IPS-18c (cell line): ENCODE measurements at regions not wholly inside any gene's neighbourhood (a gene's known extent, or its start where the extent isn't known, plus 50 kb on each side); places are given as distances from the start of the nearest gene placed in this dataset.

Experiments used
- H3K4me3 ChIP-seq: 2 replicates; pipeline ENCODE4 v1.7.0; 2013; ENCODE audit warnings: low read depth, mild to moderate bottlenecking, low read length, moderate library complexity; ENCODE audit not compliant: insufficient read depth
- H3K9me3 ChIP-seq: one replicate; pipeline ENCODE4 v1.6.1; 2013; ENCODE audit warnings: mild to moderate bottlenecking, low read length, moderate library complexity; ENCODE audit not compliant: control insufficient read depth, insufficient read depth

GRCh38 chr16:73887911-73888310, 408.7 kb upstream of the PSMD7 start:
- Histone ChIP-seq H3K4me3 (no peak overlapping the region), H3K9me3 (no peaks in the 10 kb centered on the region)

GRCh38 chr16:73886426-73886825, 410.2 kb upstream of the PSMD7 start:
- Histone ChIP-seq H3K9me3 (no peaks in the 10 kb centered on the region), H3K4me3 (no peak overlapping the region)

DNA sequence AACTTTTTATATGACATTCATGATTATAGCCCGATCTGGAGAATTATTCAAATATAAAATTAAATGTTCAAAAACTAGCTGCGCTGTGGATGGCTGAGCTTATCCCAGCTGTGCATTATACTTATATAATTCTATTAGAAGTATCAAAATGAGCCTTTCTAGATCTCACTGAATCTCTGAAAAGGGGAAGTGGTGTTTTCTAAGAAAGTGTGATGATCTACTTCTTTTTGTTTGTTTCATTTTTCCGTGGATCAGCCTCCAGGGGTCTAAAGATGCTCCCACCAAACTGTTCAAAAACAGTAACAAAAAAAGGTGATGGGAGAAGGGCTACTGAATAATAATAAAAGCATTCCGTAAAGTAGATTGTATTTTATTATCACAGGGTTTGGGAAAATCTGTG, 411.3 kb upstream of the PSMD7 start:
- H3K9me3 ChIP-seq, result no peaks in the 10 kb centered on the region
- no peak overlapping the region for H3K4me3 ChIP-seq

GRCh38 chr16:73883841-73884240, 412.8 kb upstream of the PSMD7 start:
- Histone ChIP-seq H3K9me3 (no peaks in the 10 kb centered on the region), H3K4me3 (no peak overlapping the region)

DNA sequence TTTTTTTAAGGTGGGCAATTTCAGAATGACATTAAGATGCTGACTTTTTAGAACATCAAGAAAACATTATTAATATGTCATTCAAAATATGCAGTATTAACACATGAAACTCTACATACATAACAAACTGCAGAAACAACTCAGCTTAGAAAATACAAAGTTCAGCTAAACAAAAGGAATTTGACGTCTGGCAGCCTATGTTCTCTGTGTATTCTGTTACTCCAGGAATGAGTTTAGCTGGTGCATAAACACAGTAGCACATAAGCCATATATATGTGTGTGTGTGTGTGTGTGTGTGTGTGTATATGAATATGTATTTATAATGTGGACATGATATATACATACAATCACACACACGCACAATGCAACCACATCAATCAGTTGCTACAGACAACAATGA, 413.5 kb upstream of the PSMD7 start:
- H3K4me3 ChIP-seq, result no peak overlapping the region
- H3K9me3 ChIP-seq, result no peaks in the 10 kb centered on the region

DNA sequence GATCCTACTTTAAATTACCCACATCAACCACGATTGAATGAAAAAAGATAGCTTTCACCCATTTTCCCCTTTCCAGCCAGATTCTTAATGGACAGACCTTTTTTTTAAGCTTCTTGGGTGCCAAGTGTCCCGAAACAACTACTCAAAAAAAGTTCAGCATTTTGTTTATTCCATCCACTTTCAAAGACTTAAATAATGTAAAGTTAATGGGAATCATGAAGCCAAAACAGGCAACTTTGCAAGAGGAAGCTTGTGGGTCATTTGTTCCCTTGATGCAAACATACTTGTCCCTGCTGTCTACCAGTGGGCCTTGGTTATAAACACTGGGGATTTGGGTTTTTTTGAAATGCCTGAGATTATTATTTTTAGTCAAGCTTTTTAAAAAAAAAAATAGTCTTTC, 414.0 kb upstream of the PSMD7 start:
- Histone ChIP-seq H3K4me3 (no peak overlapping the region), H3K9me3 (no peaks in the 10 kb centered on the region)

DNA sequence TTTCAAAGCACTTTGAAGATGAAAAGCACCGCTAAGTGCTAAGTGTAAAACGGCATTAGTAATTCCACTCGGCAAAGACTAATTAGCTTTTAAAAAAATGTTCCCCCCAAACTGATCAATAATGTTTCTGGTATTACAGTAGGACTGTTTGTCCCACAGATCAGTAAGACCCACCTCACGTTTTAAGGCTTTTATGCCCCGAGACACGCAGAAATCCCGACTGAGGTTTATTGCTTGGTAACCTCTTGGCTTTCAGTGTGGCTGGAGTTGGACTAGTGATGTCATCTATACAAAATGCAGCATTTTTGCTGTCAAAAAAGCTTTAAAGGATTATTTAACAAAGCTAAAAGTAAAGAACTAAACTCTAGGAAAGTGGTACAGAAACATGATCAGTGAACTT, 414.6 kb upstream of the PSMD7 start:
- no peaks in the 10 kb centered on the region for H3K9me3 ChIP-seq

DNA sequence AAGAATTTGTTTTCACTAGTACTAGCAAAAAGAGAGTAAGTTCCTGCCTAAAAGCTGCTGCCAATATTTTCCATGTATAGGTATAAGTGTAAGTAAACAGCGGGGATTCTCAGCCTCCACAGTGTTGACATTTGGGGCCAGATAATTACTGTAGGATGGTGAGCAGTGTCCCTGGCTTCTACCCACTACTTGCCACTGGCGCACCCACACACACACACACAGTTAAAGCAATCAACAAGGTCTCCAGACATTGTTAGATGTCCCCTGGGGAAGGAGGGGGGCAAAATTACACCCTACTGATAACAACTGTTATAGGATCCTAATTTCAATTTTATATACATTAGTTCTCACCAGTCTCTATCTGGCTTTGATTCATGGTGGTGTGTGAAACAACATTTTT, 417.0 kb upstream of the PSMD7 start:
- H3K4me3 ChIP-seq, result no peak overlapping the region
- H3K9me3 ChIP-seq, result no peaks in the 10 kb centered on the region

More for the DNA sequence above, 414.6 kb upstream of the PSMD7 start:
- no peak overlapping the region for H3K4me3 ChIP-seq

DNA sequence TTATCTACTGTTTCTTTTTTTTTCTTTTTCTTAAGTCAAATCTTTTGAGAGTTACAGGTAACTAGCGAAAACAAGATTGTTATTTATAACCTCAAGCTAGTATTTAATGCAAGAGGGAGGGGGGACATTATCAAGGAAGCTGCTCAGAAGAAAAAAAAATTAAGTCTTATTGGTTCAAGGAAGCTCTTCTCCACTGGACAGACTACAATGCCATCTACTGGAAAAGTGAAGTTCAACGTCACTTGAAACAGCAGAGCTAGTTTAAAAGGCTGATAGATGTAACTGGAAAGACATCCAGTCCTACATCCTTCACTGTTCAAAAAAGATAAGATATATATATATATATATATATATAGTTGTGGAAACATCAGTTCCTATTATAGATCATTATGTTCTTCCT, 418.0 kb upstream of the PSMD7 start:
- no peaks in the 10 kb centered on the region for H3K9me3 ChIP-seq
- no peak overlapping the region for H3K4me3 ChIP-seq

DNA sequence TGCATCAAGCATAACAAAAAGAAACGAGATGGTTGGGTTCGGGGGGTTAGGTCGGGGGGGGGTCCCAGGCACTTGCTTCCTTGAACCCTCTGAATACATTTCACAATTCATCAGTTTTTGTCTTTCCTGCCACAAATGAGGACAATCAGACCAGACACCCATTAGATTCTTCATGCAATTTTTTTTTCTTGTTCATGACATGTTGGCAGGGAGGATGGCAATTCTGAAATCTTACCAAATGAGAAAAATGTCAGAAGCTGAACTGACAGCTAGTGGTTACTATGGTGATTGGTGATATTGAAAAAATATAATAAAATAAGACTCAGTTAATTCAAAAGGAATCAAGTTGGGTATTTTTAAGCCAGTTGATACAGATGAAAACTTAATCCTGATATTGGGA, 419.5 kb upstream of the PSMD7 start:
- Histone ChIP-seq H3K9me3 (no peaks in the 10 kb centered on the region), H3K4me3 (no peak overlapping the region)

GRCh38 chr16:73875996-73876690, 420.5 kb upstream of the PSMD7 start:
- no peaks in the 10 kb centered on the region for H3K9me3 ChIP-seq
- no peak overlapping the region for H3K4me3 ChIP-seq

GRCh38 chr16:73874324-73874723, 422.3 kb upstream of the PSMD7 start:
- no peak overlapping the region for H3K4me3 ChIP-seq
- no peaks in the 10 kb centered on the region for H3K9me3 ChIP-seq

DNA sequence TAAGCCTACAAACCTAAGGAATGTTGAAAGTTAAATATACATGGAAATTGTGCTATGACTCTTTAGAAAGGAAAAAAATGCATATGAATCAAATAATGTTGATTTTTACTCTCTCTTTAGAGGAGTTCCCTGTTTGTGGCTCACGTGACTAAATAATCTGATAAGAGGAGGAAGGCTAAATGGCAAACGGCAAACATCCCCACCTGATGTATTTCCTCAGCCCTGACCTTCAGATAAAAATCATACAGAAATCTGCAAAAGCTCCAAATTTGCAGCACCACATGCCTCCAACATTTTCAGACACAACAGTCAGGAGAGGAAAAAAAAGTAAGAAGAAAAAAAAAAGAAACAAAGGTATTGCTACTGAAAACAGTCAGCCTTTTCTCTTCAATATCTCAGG, 423.0 kb upstream of the PSMD7 start:
- H3K4me3 ChIP-seq, result no peak overlapping the region
- no peaks in the 10 kb centered on the region for H3K9me3 ChIP-seq

GRCh38 chr16:73872856-73873255, 423.8 kb upstream of the PSMD7 start:
- H3K9me3 ChIP-seq, result no peaks in the 10 kb centered on the region
- H3K4me3 ChIP-seq, result no peak overlapping the region

DNA sequence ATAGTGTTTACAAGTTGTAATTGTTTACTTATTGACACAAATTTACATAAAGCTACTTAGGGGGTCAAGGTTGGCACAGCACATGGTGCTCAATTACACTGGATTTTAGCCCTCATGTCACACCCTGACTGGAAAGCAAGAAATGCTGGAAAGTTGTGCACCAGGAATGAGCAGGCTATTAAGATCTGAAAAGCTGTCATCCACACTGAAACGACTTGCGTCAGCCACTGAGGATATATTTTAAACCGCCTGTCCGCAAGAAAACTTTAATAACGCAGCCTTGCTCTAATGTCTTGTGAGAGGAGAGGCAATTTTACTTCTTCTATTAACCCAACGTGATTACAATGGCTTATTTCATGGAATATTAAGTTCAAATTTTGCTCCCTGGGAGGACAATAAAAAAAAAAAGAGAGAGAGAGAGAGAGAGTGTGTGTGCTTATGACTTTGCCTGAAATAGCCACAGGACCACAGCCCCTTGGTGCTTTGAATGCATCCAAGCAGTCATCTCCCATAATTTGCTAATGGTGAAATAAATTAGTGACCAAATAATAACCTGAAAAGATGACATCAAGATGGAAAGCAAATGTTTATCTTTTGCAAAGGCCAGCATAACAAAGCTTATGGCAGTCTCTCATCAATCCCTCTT, 425.4 kb upstream of the PSMD7 start:
- Histone ChIP-seq H3K9me3 (no peaks in the 10 kb centered on the region), H3K4me3 (no peak overlapping the region)

GRCh38 chr16:73869126-73869525, 427.5 kb upstream of the PSMD7 start:
- Histone ChIP-seq H3K9me3 (no peaks in the 10 kb centered on the region), H3K4me3 (no peak overlapping the region)

DNA sequence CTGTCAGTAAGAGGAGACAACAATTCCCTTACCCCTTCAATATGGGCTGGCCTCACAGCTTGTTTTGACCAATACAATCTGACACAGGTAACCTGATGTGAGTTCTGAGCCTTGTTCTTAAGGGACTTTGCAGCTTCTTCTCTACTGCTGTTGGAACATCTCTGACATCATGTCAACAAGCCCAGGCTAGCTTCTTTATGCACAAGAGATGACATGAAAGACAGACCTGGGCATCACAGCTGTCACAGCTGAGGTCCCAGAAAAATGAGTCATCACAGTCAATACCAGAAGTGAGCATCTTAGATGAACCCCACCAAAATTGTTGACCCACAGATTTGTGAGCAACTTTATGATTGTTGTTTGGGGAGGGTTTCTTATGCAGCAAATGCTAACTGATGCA, 431.7 kb upstream of the PSMD7 start:
- Histone ChIP-seq H3K4me3 (no peak overlapping the region), H3K9me3 (no peaks in the 10 kb centered on the region)

- no peak overlapping the region for H3K4me3 ChIP-seq
- no peaks in the 10 kb centered on the region for H3K9me3 ChIP-seq
Observed at GRCh38 chr16:73858326-73858725, 438.3 kb upstream of the PSMD7 start.

- Histone ChIP-seq H3K4me3 (no peak overlapping the region), H3K9me3 (no peaks in the 10 kb centered on the region)
Observed at GRCh38 chr16:73853968-73854367, 442.6 kb upstream of the PSMD7 start.
